H9 (cell line): ENCODE measurements at regions not wholly inside any gene's neighbourhood (a gene's known extent, or its start where the extent isn't known, plus 50 kb on each side); places are given as distances from the start of the nearest gene placed in this dataset.

Source experiments
- DNase-seq: peaks from one replicate; pipeline ENCODE4 v3.0.0-alpha.2; 2017
- H2AFZ ChIP-seq: one replicate; pipeline ENCODE4 v1.6.1; 2013; ENCODE audit warnings: mild to moderate bottlenecking, low read length, control low read depth, moderate library complexity
- H2AK5ac ChIP-seq: 2 replicates; pipeline ENCODE4 v1.6.1; 2013; ENCODE audit warnings: low read length, control low read depth, mixed read lengths; ENCODE audit not compliant: insufficient read length
- H2BK120ac ChIP-seq: one replicate; pipeline ENCODE4 v1.6.1; 2013; ENCODE audit warnings: low read depth, mild to moderate bottlenecking, low read length, control low read depth, inconsistent platforms; ENCODE audit not compliant: poor library complexity, severe bottlenecking
- H2BK12ac ChIP-seq: 2 replicates; pipeline ENCODE4 v1.6.1; 2013; ENCODE audit warnings: low read length, control low read depth, mixed read lengths, low read depth; ENCODE audit not compliant: insufficient read length
- H2BK15ac ChIP-seq: 2 replicates; pipeline ENCODE4 v1.6.1; 2013; ENCODE audit warnings: low read depth, low read length, control low read depth
- H2BK20ac ChIP-seq: one replicate; pipeline ENCODE4 v1.6.1; 2013; ENCODE audit warnings: low read depth, mild to moderate bottlenecking, low read length, control low read depth, inconsistent platforms; ENCODE audit not compliant: poor library complexity, severe bottlenecking
- H2BK5ac ChIP-seq: 2 replicates; pipeline ENCODE4 v1.6.1; 2013; ENCODE audit warnings: low read length, control low read depth, mixed read lengths; ENCODE audit not compliant: insufficient read length
- H3K14ac ChIP-seq: 2 replicates; pipeline ENCODE4 v1.6.1; 2013; ENCODE audit warnings: low read length, control low read depth; ENCODE audit not compliant: insufficient read depth
- H3K18ac ChIP-seq: 2 replicates; pipeline ENCODE4 v1.6.1; 2013; ENCODE audit warnings: low read depth, mild to moderate bottlenecking, mixed read lengths, low read length, control low read depth; ENCODE audit not compliant: insufficient read length
- H3K23ac ChIP-seq: 2 replicates; pipeline ENCODE4 v1.6.1; 2013; ENCODE audit warnings: low read length, control low read depth, mixed read lengths, low read depth; ENCODE audit not compliant: insufficient read length
- H3K23me2 ChIP-seq: 2 replicates; pipeline ENCODE4 v1.6.1; 2013; ENCODE audit warnings: low read depth, mild to moderate bottlenecking, mixed read lengths, low read length, control low read depth; ENCODE audit not compliant: insufficient read length, poor library complexity, severe bottlenecking
- H3K27ac ChIP-seq: 2 replicates; pipeline ENCODE4 v1.5.1; 2013; ENCODE audit warnings: low read length, control low read depth, mixed read lengths, low read depth; ENCODE audit not compliant: insufficient read length
- H3K27me3 ChIP-seq: 2 replicates; pipeline ENCODE4 v1.6.1; 2013; ENCODE audit warnings: low read length, control low read depth, inconsistent platforms; ENCODE audit not compliant: insufficient read depth
- H3K4ac ChIP-seq: 2 replicates; pipeline ENCODE4 v1.6.1; 2013; ENCODE audit warnings: low read depth, mild to moderate bottlenecking, control low read depth, inconsistent platforms, low read length, moderate library complexity
- H3K4me1 ChIP-seq: 2 replicates; pipeline ENCODE4 v1.6.1; 2013; ENCODE audit warnings: low read length, control low read depth, inconsistent platforms; ENCODE audit not compliant: insufficient read depth
- H3K4me2 ChIP-seq: 2 replicates; pipeline ENCODE4 v1.6.1; 2013; ENCODE audit warnings: low read length, control low read depth, mixed read lengths; ENCODE audit not compliant: insufficient read length, insufficient read depth
- H3K56ac ChIP-seq: 2 replicates; pipeline ENCODE4 v1.6.1; 2013; ENCODE audit warnings: low read depth, mild to moderate bottlenecking, mixed read lengths, low read length, control low read depth; ENCODE audit not compliant: insufficient read length
- H3K79me1 ChIP-seq: 2 replicates; pipeline ENCODE4 v1.6.1; 2013; ENCODE audit warnings: low read depth, mild to moderate bottlenecking, moderate library complexity, low read length, control low read depth, inconsistent platforms; ENCODE audit not compliant: insufficient read depth, poor library complexity, severe bottlenecking
- H3K79me2 ChIP-seq: 2 replicates; pipeline ENCODE4 v1.6.1; 2013; ENCODE audit warnings: low read length, control low read depth, inconsistent platforms; ENCODE audit not compliant: insufficient read depth
- H3K9ac ChIP-seq: 2 replicates; pipeline ENCODE4 v1.6.1; 2013; ENCODE audit warnings: low read length, control low read depth, mixed read lengths; ENCODE audit not compliant: insufficient read length; ENCODE audit errors: extremely low read depth
- H3K9me3 ChIP-seq: one replicate; pipeline ENCODE4 v1.6.1; 2013; ENCODE audit warnings: low read depth, low read length, inconsistent platforms; ENCODE audit not compliant: control insufficient read depth
- H3T11ph ChIP-seq: one replicate; pipeline ENCODE4 v1.6.1; 2013; ENCODE audit warnings: mild to moderate bottlenecking, low read length, control low read depth, inconsistent platforms
- H4K20me1 ChIP-seq: one replicate; pipeline ENCODE4 v1.6.1; 2013; ENCODE audit not compliant: control insufficient read depth, insufficient read length, insufficient read depth
- H4K5ac ChIP-seq: 2 replicates; pipeline ENCODE4 v1.6.1; 2013; ENCODE audit warnings: low read depth, mild to moderate bottlenecking, mixed read lengths, low read length, control low read depth; ENCODE audit not compliant: insufficient read length
- H4K8ac ChIP-seq: replicated peaks from 2 replicates; pipeline ENCODE4 v1.6.1; 2013; ENCODE audit warnings: low read length, control low read depth, mixed read lengths, low read depth; ENCODE audit not compliant: insufficient read length
- H4K91ac ChIP-seq: 2 replicates; pipeline ENCODE4 v1.6.1; 2013; ENCODE audit warnings: low read depth, mild to moderate bottlenecking, moderate library complexity, mixed read lengths, low read length, control low read depth; ENCODE audit not compliant: insufficient read length
- H3K27ac Mint-ChIP-seq, 3 experiments: 2 replicates in 2 of 3; 3 replicates in 1 of 3; pipeline ENCODE4 v1.8.0; 2020 to 2021; ENCODE audit warnings: mixed read lengths in 3 of 3, mild to moderate bottlenecking in 1 of 3, moderate library complexity in 1 of 3
- H3K27me3 Mint-ChIP-seq: 2 replicates; pipeline ENCODE4 v1.8.0; 2021; ENCODE audit warnings: low read depth, mild to moderate bottlenecking, moderate library complexity, mixed read lengths
- H3K36me3 Mint-ChIP-seq, 3 experiments: 2 replicates in 2 of 3; 3 replicates in 1 of 3; pipeline ENCODE4 v1.8.0; 2020 to 2021; ENCODE audit warnings: low read depth in 3 of 3, mixed read lengths in 3 of 3; ENCODE audit not compliant: insufficient read depth in 1 of 3
- H3K4me1 Mint-ChIP-seq, 2 experiments: 2 replicates each; pipeline ENCODE4 v1.8.0; 2020; ENCODE audit warnings: mixed read lengths in 2 of 2
- H3K4me3 Mint-ChIP-seq, 2 experiments: 2 replicates in 1 of 2; 3 replicates in 1 of 2; pipeline ENCODE4 v1.8.0; 2020 to 2021; ENCODE audit warnings: mild to moderate bottlenecking in 2 of 2, mixed read lengths in 2 of 2, moderate library complexity in 1 of 2
- H3K9me3 Mint-ChIP-seq, 2 experiments: 2 replicates in 1 of 2; 3 replicates in 1 of 2; pipeline ENCODE4 v1.8.0; 2020; ENCODE audit warnings: mild to moderate bottlenecking in 2 of 2, mixed read lengths in 2 of 2, moderate library complexity in 1 of 2
- CTCF ChIP-seq: fragments of 200-600 bp; sonication (generic); conservative IDR thresholded peaks from 3 replicates; pipeline ENCODE4 v1.8.0; 2021; ENCODE audit warnings: antibody characterized with exemption, mild to moderate bottlenecking

GRCh38 chr11:25163421-25163820 is 666.6 kb downstream of the LUZP2 start:
- Histone ChIP-seq H3K27ac (no peak overlapping the region), H3K56ac (no peak overlapping the region), H2BK12ac (no peak overlapping the region), H2AK5ac (no peak overlapping the region), H2BK120ac (no peak overlapping the region), H3T11ph (no peak overlapping the region), H3K9me3 (no peaks in the 10 kb centered on the region), H4K5ac (no peak overlapping the region), H3K79me1 (no peaks in the 10 kb centered on the region), H3K4me1 (no peaks in the 10 kb centered on the region), H2AFZ (no peak overlapping the region), H3K23me2 (no peaks in the 10 kb centered on the region), H3K27me3 (no peaks in the 10 kb centered on the region), H3K4me2 (no peak overlapping the region), H3K18ac (no peak overlapping the region), H2BK15ac (no peak overlapping the region), H4K91ac (no peak overlapping the region), H4K8ac (no peak overlapping the region), H3K79me2 (no peaks in the 10 kb centered on the region), H2BK5ac (no peak overlapping the region), H3K4ac (no peak overlapping the region), H3K9ac (no peak overlapping the region), H3K14ac (no peak overlapping the region), H3K23ac (no peak overlapping the region), H4K20me1 (no peaks in the 10 kb centered on the region), H2BK20ac (no peak overlapping the region)
- no peak overlapping the region for H3K27ac Mint-ChIP-seq
- H3K36me3 Mint-ChIP-seq: peaks cover 0 to 8% (median 0%) of the 10 kb centered on the region in 3 experiments; a peak in 3 of 7 replicates
- H3K27me3 Mint-ChIP-seq: no peaks in the 10 kb centered on the region; the same call in 1 of the 2 replicates
- peaks cover 8 to 11% of the 10 kb centered on the region in 2 experiments; a peak in 4 of 5 replicates for H3K9me3 Mint-ChIP-seq
- no peaks in the 10 kb centered on the region for H3K4me1 Mint-ChIP-seq
- no peak for TF ChIP-seq CTCF
- DNase-seq: no peak
- no peak overlapping the region for H3K4me3 Mint-ChIP-seq
